Activated naive CD8-positive, alpha-beta T cell treated with anti-CD3 and anti-CD28 coated beads, Interleukin-2, amount 10 ng/mL, durations not matched to agents 7 days and 5 days (primary cell): ENCODE measurements at regions not wholly inside any gene's neighbourhood (a gene's known extent, or its start where the extent isn't known, plus 50 kb on each side); places are given as distances from the start of the nearest gene placed in this dataset.

Experiments
- ATAC-seq: fragments of 150-1000 bp; cut with Tn5 transposase; one replicate; pipeline ENCODE4 v1.10.0; 2021; ENCODE audit warnings: low read depth, moderate library complexity
- POLR2A ChIA-PET: fragments of 350-600 bp; sonication (Branson Sonifier 250); formaldehyde crosslinking; loops from one replicate; lab custom pipeline; 2021; ENCODE audit warnings: antibody characterized with exemption; lab: Charles Lee
- DNase-seq: peaks from one replicate; pipeline ENCODE4 v3.0.0; 2021
- H3K27ac Mint-ChIP-seq: one replicate; pipeline ENCODE4 v1.8.0; 2022; ENCODE audit warnings: mild to moderate bottlenecking, mixed read lengths
- H3K27me3 Mint-ChIP-seq: one replicate; pipeline ENCODE4 v1.8.0; 2022; ENCODE audit warnings: mild to moderate bottlenecking, moderate library complexity, mixed read lengths
- H3K36me3 Mint-ChIP-seq: one replicate; pipeline ENCODE4 v1.8.0; 2021; ENCODE audit warnings: mild to moderate bottlenecking, mixed read lengths
- H3K4me1 Mint-ChIP-seq: one replicate; pipeline ENCODE4 v1.8.0; 2021; ENCODE audit warnings: mixed read lengths
- H3K4me3 Mint-ChIP-seq: one replicate; pipeline ENCODE4 v1.8.0; 2022; ENCODE audit warnings: mild to moderate bottlenecking, moderate library complexity, mixed read lengths
- H3K9me3 Mint-ChIP-seq: one replicate; pipeline ENCODE4 v1.8.0; 2021; ENCODE audit warnings: mixed read lengths

GRCh38 chr4:181588733-181589302 lies 654.4 kb upstream of the TENM3 start:
- H3K36me3 Mint-ChIP-seq, result no peaks in the 10 kb centered on the region
- H3K4me1 Mint-ChIP-seq, result no peaks in the 10 kb centered on the region
- POLR2A ChIA-PET, result no interaction called here
- H3K9me3 Mint-ChIP-seq, result peaks cover 2% of the 10 kb centered on the region
- DNase-seq (no peak), ATAC-seq (no peak)
- no peak overlapping the region for H3K4me3 Mint-ChIP-seq
- no peaks in the 10 kb centered on the region for H3K27me3 Mint-ChIP-seq
- H3K27ac Mint-ChIP-seq, result no peak overlapping the region

- no peak for DNase-seq
- Mint-ChIP-seq H3K4me3 (no peak overlapping the region), H3K36me3 (no peaks in the 10 kb centered on the region), H3K27ac (no peak overlapping the region), H3K4me1 (no peaks in the 10 kb centered on the region), H3K27me3 (no peaks in the 10 kb centered on the region), H3K9me3 (peaks cover 7% of the 10 kb centered on the region)
- no peak for ATAC-seq
- POLR2A ChIA-PET, result interaction anchor here (0.6 kb wide), 2 partner anchors 78 to 148 kb away, joined by 4 read pairs; no protein-coding TSS in a partner anchor
Measured at GRCh38 chr4:181592221-181592745, 650.9 kb upstream of the TENM3 start.

- Mint-ChIP-seq H3K9me3 (peaks cover 5% of the 10 kb centered on the region), H3K4me1 (no peaks in the 10 kb centered on the region), H3K36me3 (no peaks in the 10 kb centered on the region), H3K27ac (no peak overlapping the region), H3K27me3 (no peaks in the 10 kb centered on the region), H3K4me3 (no peak overlapping the region)
- POLR2A ChIA-PET, result no interaction called here
- ATAC-seq, result no peak
- no peak for DNase-seq
Measured at GRCh38 chr4:181593703-181594102, 649.5 kb upstream of the TENM3 start.

GRCh38 chr4:181594188-181594587 lies 649.0 kb upstream of the TENM3 start:
- Mint-ChIP-seq H3K36me3 (no peaks in the 10 kb centered on the region), H3K27me3 (no peaks in the 10 kb centered on the region), H3K27ac (no peak overlapping the region), H3K4me3 (no peak overlapping the region), H3K4me1 (no peaks in the 10 kb centered on the region), H3K9me3 (peaks cover 5% of the 10 kb centered on the region)
- ATAC-seq, result no peak
- POLR2A ChIA-PET, result no interaction called here
- DNase-seq, result no peak

GRCh38 chr4:181595716-181596115 lies 647.5 kb upstream of the TENM3 start:
- peaks cover 5% of the 10 kb centered on the region for H3K9me3 Mint-ChIP-seq
- DNase-seq (no peak), ATAC-seq (no peak)
- no peaks in the 10 kb centered on the region for H3K27me3 Mint-ChIP-seq
- no peaks in the 10 kb centered on the region for H3K4me1 Mint-ChIP-seq
- POLR2A ChIA-PET, result interaction anchor here (0.6 kb wide), 1 partner anchor 1149 kb away, joined by 3 read pairs; no protein-coding TSS in a partner anchor
- H3K4me3 Mint-ChIP-seq, result no peak overlapping the region
- no peak overlapping the region for H3K27ac Mint-ChIP-seq
- H3K36me3 Mint-ChIP-seq, result no peaks in the 10 kb centered on the region

GRCh38 chr4:181597766-181598165 lies 645.4 kb upstream of the TENM3 start:
- Mint-ChIP-seq H3K9me3 (peaks cover 5% of the 10 kb centered on the region), H3K36me3 (no peaks in the 10 kb centered on the region)
- POLR2A ChIA-PET, result no interaction called here

GRCh38 chr4:181599134-181599533 lies 644.1 kb upstream of the TENM3 start:
- Mint-ChIP-seq H3K9me3 (peaks cover 5% of the 10 kb centered on the region), H3K36me3 (no peaks in the 10 kb centered on the region), H3K27ac (no peak overlapping the region), H3K4me1 (no peaks in the 10 kb centered on the region), H3K4me3 (no peak overlapping the region), H3K27me3 (no peaks in the 10 kb centered on the region)
- ATAC-seq, result no peak
- no peak for DNase-seq
- POLR2A ChIA-PET, result no interaction called here

More at GRCh38 chr4:181597766-181598165, 645.4 kb upstream of the TENM3 start:
- H3K4me3 Mint-ChIP-seq, result no peak overlapping the region
- H3K27me3 Mint-ChIP-seq, result no peaks in the 10 kb centered on the region
- H3K27ac Mint-ChIP-seq, result no peak overlapping the region
- DNase-seq, result no peak
- ATAC-seq, result no peak
- H3K4me1 Mint-ChIP-seq, result no peaks in the 10 kb centered on the region

GRCh38 chr4:181601103-181601502 lies 642.1 kb upstream of the TENM3 start:
- no peak overlapping the region for H3K27ac Mint-ChIP-seq
- no peaks in the 10 kb centered on the region for H3K4me1 Mint-ChIP-seq
- POLR2A ChIA-PET, result no interaction called here
- no peak for DNase-seq
- ATAC-seq, result no peak
- H3K4me3 Mint-ChIP-seq, result no peak overlapping the region
- peaks cover 2% of the 10 kb centered on the region for H3K9me3 Mint-ChIP-seq
- H3K36me3 Mint-ChIP-seq, result no peaks in the 10 kb centered on the region
- no peaks in the 10 kb centered on the region for H3K27me3 Mint-ChIP-seq

GRCh38 chr4:181604546-181604945 lies 638.7 kb upstream of the TENM3 start:
- Mint-ChIP-seq H3K4me1 (no peaks in the 10 kb centered on the region), H3K4me3 (no peak overlapping the region), H3K27me3 (no peaks in the 10 kb centered on the region), H3K27ac (no peak overlapping the region), H3K36me3 (no peaks in the 10 kb centered on the region), H3K9me3 (no peaks in the 10 kb centered on the region)
- ATAC-seq (no peak), DNase-seq (no peak)
- POLR2A ChIA-PET, result no interaction called here

GRCh38 chr4:181606300-181606699 lies 636.9 kb upstream of the TENM3 start:
- no peaks in the 10 kb centered on the region for H3K27me3 Mint-ChIP-seq

GRCh38 chr4:181608181-181608580 lies 635.0 kb upstream of the TENM3 start:
- no peak for DNase-seq
- Mint-ChIP-seq H3K4me3 (no peak overlapping the region), H3K36me3 (no peaks in the 10 kb centered on the region), H3K9me3 (no peaks in the 10 kb centered on the region), H3K4me1 (no peaks in the 10 kb centered on the region), H3K27me3 (no peaks in the 10 kb centered on the region), H3K27ac (no peak overlapping the region)
- POLR2A ChIA-PET, result no interaction called here
- no peak for ATAC-seq

More at GRCh38 chr4:181606300-181606699, 636.9 kb upstream of the TENM3 start:
- Mint-ChIP-seq H3K4me3 (no peak overlapping the region), H3K36me3 (no peaks in the 10 kb centered on the region), H3K9me3 (no peaks in the 10 kb centered on the region), H3K4me1 (no peaks in the 10 kb centered on the region), H3K27ac (no peak overlapping the region)
- DNase-seq, result no peak
- POLR2A ChIA-PET, result no interaction called here
- no peak for ATAC-seq

GRCh38 chr4:181611033-181611711 lies 632.0 kb upstream of the TENM3 start:
- DNase-seq (no peak), ATAC-seq (no peak)
- POLR2A ChIA-PET, result no interaction called here
- Mint-ChIP-seq H3K4me1 (no peaks in the 10 kb centered on the region), H3K4me3 (no peak overlapping the region), H3K36me3 (no peaks in the 10 kb centered on the region), H3K9me3 (no peaks in the 10 kb centered on the region), H3K27ac (no peak overlapping the region), H3K27me3 (no peaks in the 10 kb centered on the region)

GRCh38 chr4:181611946-181612600 lies 631.1 kb upstream of the TENM3 start:
- no peak for DNase-seq
- Mint-ChIP-seq H3K27me3 (no peaks in the 10 kb centered on the region), H3K27ac (no peak overlapping the region), H3K4me3 (no peak overlapping the region), H3K4me1 (no peaks in the 10 kb centered on the region), H3K36me3 (no peaks in the 10 kb centered on the region), H3K9me3 (no peaks in the 10 kb centered on the region)
- POLR2A ChIA-PET, result no interaction called here
- ATAC-seq, result no peak

GRCh38 chr4:181613200-181613599 lies 630.0 kb upstream of the TENM3 start:
- H3K36me3 Mint-ChIP-seq, result no peaks in the 10 kb centered on the region
- POLR2A ChIA-PET, result no interaction called here
- no peak overlapping the region for H3K27ac Mint-ChIP-seq
- no peaks in the 10 kb centered on the region for H3K27me3 Mint-ChIP-seq
- no peak overlapping the region for H3K4me3 Mint-ChIP-seq
- no peaks in the 10 kb centered on the region for H3K4me1 Mint-ChIP-seq
- DNase-seq (no peak), ATAC-seq (no peak)
- H3K9me3 Mint-ChIP-seq, result no peaks in the 10 kb centered on the region
